Vagina (tissue), 2 donors: ENCODE measurements at regions not wholly inside any gene's neighbourhood (a gene's known extent, or its start where the extent isn't known, plus 50 kb on each side); places are given as distances from the start of the nearest gene placed in this dataset.
"Not testable (repeated sequence)": the region's sequence is repeated elsewhere in the genome, so short reads cannot be mapped to it uniquely, and the experiment has no call there.

Source experiments
- DNase-seq, 2 donors: peaks; one replicate each; pipeline ENCODE4 v3.0.0-alpha.2; 2017; ENCODE audit errors: extremely low spot score in 2 of 2
- H3K27ac ChIP-seq: fragments of 200-600 bp; sonication (generic); one replicate; pipeline ENCODE4 v1.5.1; 2019
- H3K27me3 ChIP-seq: fragments of 200-600 bp; sonication (generic); one replicate; pipeline ENCODE4 v1.5.1; 2019
- H3K36me3 ChIP-seq, 2 donors: fragments of 200-600 bp; sonication (generic); one replicate each; pipeline ENCODE4 v1.5.1; 2017 to 2019
- H3K4me1 ChIP-seq: fragments of 200-600 bp; sonication (generic); one replicate; pipeline ENCODE4 v1.5.1; 2019
- H3K4me3 ChIP-seq, 2 donors: fragments of 200-600 bp; sonication (generic); 1 replicate in 1 of 2; 2 replicates in 1 of 2; pipeline ENCODE4 v1.5.1; 2016 to 2019
- H3K9me3 ChIP-seq: fragments of 200-600 bp; sonication (generic); one replicate; pipeline ENCODE4 v1.5.1; 2019
- CTCF ChIP-seq, 3 experiments: fragments of 450-650 bp in 2 of 3; fragments of 200-600 bp in 1 of 3; sonication (generic) in 1 of 3; IDR thresholded peaks; one replicate each; pipeline ENCODE4 v1.5.1; 2017 to 2019; ENCODE audit warnings: antibody characterized with exemption in 3 of 3, mild to moderate bottlenecking in 2 of 3, moderate library complexity in 2 of 3
- POLR2A ChIP-seq, 2 donors: fragments of 450-650 bp; IDR thresholded peaks; one replicate each; pipeline ENCODE4 v1.6.1; 2017; ENCODE audit warnings: antibody characterized with exemption in 2 of 2, mild to moderate bottlenecking in 2 of 2, moderate library complexity in 2 of 2
- POLR2AphosphoS5 ChIP-seq, 2 donors: sonication (generic); formaldehyde crosslinking; IDR thresholded peaks; one replicate each; pipeline ENCODE4 v1.9.0; 2017; ENCODE audit warnings: antibody characterized with exemption in 2 of 2, mild to moderate bottlenecking in 2 of 2, low read depth in 1 of 2; ENCODE audit not compliant: insufficient read depth in 1 of 2
- intact Hi-C: fragments of 100-400 bp; cut with DNase I; formaldehyde crosslinking; loops from one replicate; pipeline ENCODE4 v1.15.1; 2023

- Histone ChIP-seq H3K4me3 (no peak overlapping the region), H3K4me1 (no peaks in the 10 kb centered on the region), H3K27ac (no peak overlapping the region), H3K27me3 (no peaks in the 10 kb centered on the region), H3K9me3 (no peaks in the 10 kb centered on the region), H3K36me3 (no peaks in the 10 kb centered on the region)
- TF ChIP-seq CTCF (IDR thresholded peaks at IDR 0.05): no peak
- TF ChIP-seq POLR2AphosphoS5 (IDR thresholded peaks at IDR 0.05; ENCODE audit: insufficient read depth in 1 of 2, low read depth in 1 of 2): no peak
- no peak for TF ChIP-seq POLR2A (IDR thresholded peaks at IDR 0.05)
- intact Hi-C loops: no loop called here
- DNase-seq: no peak
Measured at GRCh38 chr5:101327816-101328215, 424.7 kb upstream of the ST8SIA4 start.

DNA sequence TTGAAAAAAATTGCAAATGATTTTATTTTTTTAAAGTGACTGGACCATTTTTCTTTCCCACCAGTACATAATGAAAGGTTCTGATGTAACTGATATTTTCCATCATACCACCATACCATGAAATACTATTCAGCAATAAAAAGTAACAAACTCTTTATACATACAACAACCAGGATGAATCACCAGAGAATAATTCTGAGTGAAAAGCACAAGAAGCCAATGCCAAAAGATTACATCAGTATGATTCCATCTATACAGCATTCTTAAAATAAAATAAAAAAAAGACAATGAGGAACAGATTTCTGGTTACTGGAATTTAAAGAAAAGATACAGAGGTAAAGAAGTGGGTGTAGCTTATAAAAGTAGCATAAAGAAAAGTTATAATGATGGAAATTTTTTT is 423.7 kb upstream of the ST8SIA4 start:
- TF ChIP-seq CTCF (IDR thresholded peaks at IDR 0.05) (no peak), POLR2A (IDR thresholded peaks at IDR 0.05) (no peak), POLR2AphosphoS5 (IDR thresholded peaks at IDR 0.05; ENCODE audit: insufficient read depth in 1 of 2, low read depth in 1 of 2) (no peak)
- no peak overlapping the region for H3K4me3 ChIP-seq
- no peak overlapping the region for H3K27ac ChIP-seq
- DNase-seq: no peak
- intact Hi-C loops: no loop called here
- no peaks in the 10 kb centered on the region for H3K27me3 ChIP-seq
- no peaks in the 10 kb centered on the region for H3K9me3 ChIP-seq
- H3K4me1 ChIP-seq: no peaks in the 10 kb centered on the region
- H3K36me3 ChIP-seq: no peaks in the 10 kb centered on the region

GRCh38 chr5:101316401-101316800 is 413.3 kb upstream of the ST8SIA4 start:
- H3K9me3 ChIP-seq, intact Hi-C loops, H3K36me3 ChIP-seq, H3K27me3 ChIP-seq, DNase-seq, H3K27ac ChIP-seq, H3K4me1 ChIP-seq, H3K4me3 ChIP-seq: not testable (repeated sequence)

- Histone ChIP-seq H3K36me3 (no peaks in the 10 kb centered on the region), H3K9me3 (no peaks in the 10 kb centered on the region), H3K27me3 (no peaks in the 10 kb centered on the region), H3K4me1 (no peaks in the 10 kb centered on the region), H3K4me3 (no peak overlapping the region), H3K27ac (no peak overlapping the region)
- no peak for TF ChIP-seq CTCF (IDR thresholded peaks at IDR 0.05)
- no peak for TF ChIP-seq POLR2AphosphoS5 (IDR thresholded peaks at IDR 0.05; ENCODE audit: insufficient read depth in 1 of 2, low read depth in 1 of 2)
- no peak for TF ChIP-seq POLR2A (IDR thresholded peaks at IDR 0.05)
- DNase-seq: no peak
- intact Hi-C loops: no loop called here
Measured at GRCh38 chr5:101306391-101307137, 403.5 kb upstream of the ST8SIA4 start.

DNA sequence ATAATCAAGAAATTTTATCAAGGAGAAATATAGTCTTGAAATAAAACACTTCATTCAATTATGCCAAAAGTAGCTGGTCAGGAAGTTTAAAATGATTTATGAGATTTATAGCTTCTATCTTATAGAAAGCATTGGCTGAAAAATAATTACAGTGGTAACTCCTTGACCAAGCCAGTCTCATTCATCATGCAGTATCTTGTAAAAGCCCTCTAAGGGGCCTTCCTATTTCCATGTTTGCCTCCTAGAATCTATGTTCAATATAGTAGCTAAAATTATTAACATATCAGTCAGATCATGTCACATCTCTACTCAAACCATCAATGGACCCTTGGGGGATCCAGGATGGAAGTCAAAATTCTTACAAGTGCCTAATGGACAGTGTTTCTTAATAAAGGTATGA is 393.4 kb upstream of the ST8SIA4 start:
- H3K36me3 ChIP-seq: no peaks in the 10 kb centered on the region
- H3K4me1 ChIP-seq: no peaks in the 10 kb centered on the region
- TF ChIP-seq CTCF (IDR thresholded peaks at IDR 0.05) (no peak), POLR2A (IDR thresholded peaks at IDR 0.05) (no peak), POLR2AphosphoS5 (IDR thresholded peaks at IDR 0.05; ENCODE audit: insufficient read depth in 1 of 2, low read depth in 1 of 2) (no peak)
- H3K27me3 ChIP-seq: no peaks in the 10 kb centered on the region
- no peak for DNase-seq
- intact Hi-C loops: no loop called here
- H3K4me3 ChIP-seq: no peak overlapping the region
- no peak overlapping the region for H3K27ac ChIP-seq
- no peaks in the 10 kb centered on the region for H3K9me3 ChIP-seq
